Activated CD4-positive, alpha-beta T cell treated with anti-CD3 and anti-CD28 coated beads for 4 hours (primary cell): ENCODE measurements at regions not wholly inside any gene's neighbourhood (a gene's known extent, or its start where the extent isn't known, plus 50 kb on each side); places are given as distances from the start of the nearest gene placed in this dataset.
A peak's percentile ranks its signal among the peaks of the same experiment; 100 is the strongest.
"Not testable (repeated sequence)": the region's sequence is repeated elsewhere in the genome, so short reads cannot be mapped to it uniquely, and the experiment has no call there.

Experiments used
- DNase-seq, 2 donors: peaks; one replicate each; pipeline ENCODE4 v3.0.0-alpha.2; 2020

DNA sequence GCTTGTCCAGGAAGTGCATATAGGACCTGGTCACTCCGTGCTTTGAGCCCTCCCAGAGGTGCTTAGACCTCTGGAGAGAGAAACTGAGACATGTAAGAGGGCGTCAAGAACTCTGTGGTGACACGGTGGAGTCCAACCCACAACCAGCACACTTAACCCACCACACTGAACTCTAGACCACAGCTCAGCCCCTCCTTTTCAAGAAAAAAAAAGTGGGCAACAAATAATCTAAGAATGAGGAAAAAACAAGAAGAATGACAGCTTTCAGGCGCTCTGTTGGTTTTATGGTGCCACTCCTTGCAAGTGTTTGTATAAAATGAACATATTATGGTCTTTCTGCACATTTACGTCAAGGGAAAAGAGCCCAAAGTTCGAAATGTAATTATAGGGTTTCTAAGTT lies 50.2 kb upstream of the SNAPC3 start:
- no peak for DNase-seq

GRCh38 chr9:15371448-15371845 lies 51.2 kb upstream of the SNAPC3 start:
- DNase-seq, result no peak

- DNase-seq, result no peak
Observed at GRCh38 chr9:15370466-15371447, 51.9 kb upstream of the SNAPC3 start.

- no peak for DNase-seq
Observed at GRCh38 chr9:15369871-15370270, 52.8 kb upstream of the SNAPC3 start.

GRCh38 chr9:15369238-15369637 lies 53.4 kb upstream of the SNAPC3 start:
- no peak for DNase-seq

DNA sequence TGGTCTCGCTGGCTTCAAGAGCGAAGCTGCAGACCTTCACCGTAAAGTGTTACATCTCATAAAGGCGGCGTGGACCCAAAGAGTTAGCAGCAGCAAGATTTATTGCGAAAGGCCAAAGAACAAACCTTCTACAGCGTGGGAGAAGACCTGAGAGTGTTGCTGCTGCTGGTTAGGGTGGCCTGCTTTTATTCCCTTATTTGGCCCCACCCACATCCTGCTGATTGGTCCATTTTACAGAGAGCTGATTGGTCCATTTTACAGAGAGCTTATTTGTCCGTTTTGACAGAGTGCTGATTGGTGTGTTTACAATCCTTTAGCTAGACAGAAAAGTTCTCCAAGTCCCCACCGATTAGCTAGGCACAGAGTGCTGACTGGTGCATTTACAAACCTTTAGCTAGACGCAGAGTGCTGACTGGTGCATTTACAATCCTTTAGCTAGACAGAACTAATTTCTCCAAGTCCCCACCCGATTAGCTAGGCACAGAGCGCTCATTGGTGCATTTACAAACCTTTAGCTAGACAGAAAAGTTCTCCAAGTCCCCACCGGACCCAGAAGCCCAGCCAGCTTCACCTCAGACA lies 57.6 kb upstream of the SNAPC3 start:
- not testable (repeated sequence) for DNase-seq

DNA sequence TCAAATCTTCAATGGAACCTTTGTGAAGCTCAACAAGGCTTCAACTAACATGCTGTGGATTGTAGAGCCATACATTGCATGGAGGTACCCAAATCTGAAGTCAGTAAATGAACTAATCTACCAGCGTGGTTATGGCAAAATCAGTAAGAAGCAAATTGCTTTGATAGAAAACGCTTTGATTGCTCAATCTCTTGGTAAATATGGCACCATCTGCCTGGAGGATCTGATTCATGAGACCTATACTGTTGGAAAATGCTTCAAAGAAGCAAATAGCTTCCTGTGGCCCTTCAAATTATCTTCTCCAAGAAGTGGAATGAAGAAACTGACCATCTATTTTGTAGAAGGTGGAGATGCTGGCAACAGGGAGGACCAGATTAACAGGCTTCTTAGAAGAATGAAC lies 54.7 kb upstream of the TTC39B start:
- DNase-seq, result no peak

GRCh38 chr9:15357050-15357653 lies 50.1 kb upstream of the TTC39B start:
- peak; percentile 13 to 32 for DNase-seq
